ENCODE measurements at regions not wholly inside any gene's neighbourhood (a gene's known extent, or its start where the extent isn't known, plus 50 kb on each side); places are given as distances from the start of the nearest gene placed in this dataset.
"Not testable (repeated sequence)": the region's sequence is repeated elsewhere in the genome, so short reads cannot be mapped to it uniquely, and the experiment has no call there.

- no peak for DNase-seq (ENCODE audit: low read depth in 2 of 2)
These were observed 518.0 kb upstream of the KLF6 start for GRCh38 chr10:4303045-4303444.

GRCh38 chr10:4301291-4302045 is 516.5 kb upstream of the KLF6 start:
- DNase-seq (ENCODE audit: low read depth in 2 of 2) = no peak

- DNase-seq (ENCODE audit: low read depth in 2 of 2) = no peak
These were observed 511.2 kb upstream of the KLF6 start for GRCh38 chr10:4296161-4296560.

GRCh38 chr10:4294996-4295792 is 510.2 kb upstream of the KLF6 start:
- no peak for DNase-seq (ENCODE audit: low read depth in 2 of 2)

GRCh38 chr10:4294271-4294670 is 509.3 kb upstream of the KLF6 start:
- no peak for DNase-seq (ENCODE audit: low read depth in 2 of 2)

- DNase-seq (ENCODE audit: low read depth in 2 of 2) = no peak
These were observed 507.0 kb upstream of the KLF6 start for GRCh38 chr10:4291990-4292389.

- no peak for DNase-seq (ENCODE audit: low read depth in 2 of 2)
These were observed 500.1 kb upstream of the KLF6 start for GRCh38 chr10:4285121-4285520.

GRCh38 chr10:4283846-4284610 is 499.0 kb upstream of the KLF6 start:
- DNase-seq (ENCODE audit: low read depth in 2 of 2) = no peak

GRCh38 chr10:4282496-4282895 is 497.5 kb upstream of the KLF6 start:
- DNase-seq (ENCODE audit: low read depth in 2 of 2) = no peak

- no peak for DNase-seq (ENCODE audit: low read depth in 2 of 2)
These were observed 496.3 kb upstream of the KLF6 start for GRCh38 chr10:4281190-4281825.

GRCh38 chr10:4280461-4281189 is 495.6 kb upstream of the KLF6 start:
- no peak for DNase-seq (ENCODE audit: low read depth in 2 of 2)

- no peak for DNase-seq (ENCODE audit: low read depth in 2 of 2)
These were observed 494.6 kb upstream of the KLF6 start for GRCh38 chr10:4279655-4280054.

- no peak for DNase-seq (ENCODE audit: low read depth in 2 of 2)
These were observed 493.2 kb upstream of the KLF6 start for GRCh38 chr10:4278186-4278585.

GRCh38 chr10:4276151-4276550 is 491.1 kb upstream of the KLF6 start:
- DNase-seq (ENCODE audit: low read depth in 2 of 2) = no peak

GRCh38 chr10:4274671-4275070 is 489.7 kb upstream of the KLF6 start:
- not testable (repeated sequence) for DNase-seq (ENCODE audit: low read depth in 2 of 2)

GRCh38 chr10:4271193-4271592 is 486.2 kb upstream of the KLF6 start:
- no peak for DNase-seq (ENCODE audit: low read depth in 2 of 2)

GRCh38 chr10:4270116-4270515 is 485.1 kb upstream of the KLF6 start:
- no peak for DNase-seq (ENCODE audit: low read depth in 2 of 2)

- DNase-seq (ENCODE audit: low read depth in 2 of 2) = not testable (repeated sequence)
These were observed 483.5 kb upstream of the KLF6 start for GRCh38 chr10:4268490-4268889.

- DNase-seq (ENCODE audit: low read depth in 2 of 2) = no peak
These were observed 482.2 kb upstream of the KLF6 start for GRCh38 chr10:4267086-4267773.

GRCh38 chr10:4266416-4267085 is 481.5 kb upstream of the KLF6 start:
- DNase-seq (ENCODE audit: low read depth in 2 of 2) = no peak
